ENCODE measurements at regions not wholly inside any gene's neighbourhood (a gene's known extent, or its start where the extent isn't known, plus 50 kb on each side); places are given as distances from the start of the nearest gene placed in this dataset.
"Not testable (repeated sequence)": the region's sequence is repeated elsewhere in the genome, so short reads cannot be mapped to it uniquely, and the experiment has no call there.

DNA sequence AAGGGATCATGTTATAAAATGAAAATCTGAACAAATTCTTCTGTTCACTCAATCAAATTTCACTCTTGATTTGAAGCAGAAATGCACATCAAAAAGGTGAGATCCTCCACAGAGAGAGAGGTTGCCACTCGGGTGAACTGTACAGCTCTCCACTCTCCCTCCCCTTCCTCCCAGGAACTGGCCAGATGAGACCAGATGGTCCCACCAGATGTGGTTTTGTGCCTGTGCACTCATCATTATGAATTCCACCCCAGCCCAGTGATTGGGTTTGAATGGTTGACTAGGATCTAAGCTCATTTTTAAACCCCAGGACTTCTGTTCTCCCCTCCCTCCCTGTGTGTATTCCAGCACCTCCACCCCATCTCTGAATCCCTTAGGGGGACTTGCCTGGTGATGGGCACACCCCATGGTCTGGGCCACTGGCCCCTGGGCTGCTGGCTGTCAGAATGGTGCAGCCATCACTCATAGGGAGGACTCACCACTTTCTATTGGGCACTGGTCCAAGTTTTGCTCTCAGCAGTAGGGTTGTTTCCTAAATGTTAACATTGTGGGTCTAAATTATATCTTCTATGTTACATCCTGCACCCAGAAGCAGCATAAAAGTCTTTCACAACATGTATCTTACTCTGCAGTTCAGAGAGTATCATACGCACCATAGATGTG is 393.1 kb downstream of the TNS3 start:
- no peak for DNase-seq

DNA sequence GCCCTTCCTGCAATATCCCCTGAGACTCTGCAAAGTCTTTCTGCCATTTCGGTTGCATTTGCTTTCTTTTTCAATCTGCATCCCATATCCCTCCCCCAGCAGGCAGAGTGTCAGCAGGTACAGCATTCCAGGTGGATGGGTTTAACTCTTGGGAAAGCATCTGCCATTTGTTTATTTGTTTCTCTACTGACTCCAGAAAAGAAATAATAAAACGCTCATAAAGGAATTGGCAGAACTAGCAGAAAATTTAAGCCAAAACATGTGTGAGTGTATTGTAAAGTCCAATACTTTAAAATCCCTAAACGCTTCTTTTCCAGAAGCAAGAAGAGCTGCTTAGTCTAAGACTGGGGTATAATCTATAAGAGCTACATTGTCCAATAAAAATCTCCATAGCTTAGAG is 393.8 kb downstream of the TNS3 start:
- DNase-seq: no peak

DNA sequence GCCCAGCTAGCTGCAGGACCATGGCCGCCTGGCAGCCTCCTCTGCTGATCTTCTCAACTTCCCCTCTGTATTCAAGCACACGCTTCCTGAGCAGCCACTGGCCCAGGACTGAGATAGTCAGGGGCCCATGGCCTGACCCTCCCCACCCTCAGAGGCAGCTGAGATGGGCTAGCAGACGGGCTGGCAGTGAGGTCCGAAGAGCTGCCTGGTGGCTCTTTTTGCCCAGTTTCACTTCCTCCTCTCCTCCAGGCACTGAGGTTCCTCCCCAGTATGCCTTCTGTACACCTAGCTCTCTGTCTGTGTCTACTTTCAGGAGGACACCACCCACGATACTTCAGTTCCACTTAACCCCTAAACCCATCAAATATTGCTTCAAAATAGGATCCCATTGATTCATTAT is 395.6 kb downstream of the TNS3 start:
- DNase-seq: no peak

DNA sequence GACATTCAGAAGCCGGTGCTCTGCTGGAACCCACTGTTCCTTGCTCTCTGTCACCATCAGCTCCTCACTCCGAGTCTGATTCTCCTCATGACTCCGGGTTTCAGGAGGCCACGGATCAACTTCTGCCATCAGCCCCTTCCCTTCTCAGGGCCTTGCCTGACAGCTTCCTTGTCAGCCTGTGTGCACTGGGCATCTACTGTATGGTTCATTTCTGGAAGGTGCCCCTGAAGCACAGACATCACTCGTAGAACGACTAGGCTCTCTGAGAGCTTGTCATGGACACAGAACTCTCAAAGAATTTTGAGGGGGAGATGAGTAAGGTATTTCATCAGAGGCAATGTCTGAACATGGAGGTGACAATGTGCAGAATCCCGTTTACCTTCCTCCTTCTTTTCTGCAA is 396.1 kb downstream of the TNS3 start:
- no peak for DNase-seq

DNA sequence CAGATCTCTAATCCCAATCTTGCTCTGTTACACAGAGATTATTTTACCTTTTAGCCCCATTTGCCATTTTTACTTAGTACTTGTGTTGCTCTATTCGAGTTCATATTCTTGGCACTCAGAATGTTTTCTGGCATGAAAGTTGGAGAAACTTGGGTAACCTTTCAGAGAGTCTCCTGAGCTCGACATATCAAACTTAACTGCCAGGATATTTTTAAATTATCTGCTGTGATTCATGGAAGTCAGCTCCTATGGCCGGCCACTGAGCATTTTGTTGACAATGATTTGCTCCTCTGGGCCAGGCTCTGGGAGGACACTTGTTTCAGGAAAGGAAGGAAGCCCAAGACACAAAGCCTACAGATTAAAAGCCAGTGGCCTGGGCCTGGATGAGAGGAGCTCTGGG is 396.7 kb downstream of the TNS3 start:
- no peak for DNase-seq

DNA sequence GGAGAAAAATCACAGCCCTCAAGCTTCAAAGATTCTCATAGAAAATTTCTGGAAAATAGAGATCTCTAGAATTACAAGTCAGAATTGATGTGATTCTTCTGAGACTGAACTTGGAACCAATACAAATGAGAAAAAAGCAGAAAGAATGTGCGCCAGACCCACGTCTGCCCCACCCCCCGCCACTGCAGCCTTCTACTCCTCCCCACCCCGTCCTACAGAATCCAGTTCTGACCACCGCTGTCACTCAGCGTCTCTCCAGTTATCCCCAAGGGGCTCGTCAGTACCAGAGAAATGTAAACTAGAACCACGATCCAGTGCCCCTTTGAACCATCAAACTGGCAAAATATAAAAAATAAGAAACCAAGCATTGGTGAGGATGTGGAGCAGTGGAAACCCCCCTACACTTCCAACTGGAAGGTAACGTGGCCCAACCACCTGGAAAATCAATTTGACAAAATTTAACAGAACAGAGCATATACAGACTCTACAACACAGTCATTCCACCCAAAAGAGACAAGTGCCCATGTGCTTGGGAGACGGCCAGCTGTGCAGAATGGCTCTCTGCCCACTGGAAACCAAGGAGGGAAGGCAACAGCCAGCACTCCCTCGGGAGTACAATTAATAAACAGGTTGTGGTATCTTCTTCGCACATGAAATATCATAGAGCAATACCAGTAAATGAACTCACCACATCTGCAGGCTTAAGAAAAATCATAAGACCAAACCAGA is 397.9 kb downstream of the TNS3 start:
- DNase-seq: no peak

DNA sequence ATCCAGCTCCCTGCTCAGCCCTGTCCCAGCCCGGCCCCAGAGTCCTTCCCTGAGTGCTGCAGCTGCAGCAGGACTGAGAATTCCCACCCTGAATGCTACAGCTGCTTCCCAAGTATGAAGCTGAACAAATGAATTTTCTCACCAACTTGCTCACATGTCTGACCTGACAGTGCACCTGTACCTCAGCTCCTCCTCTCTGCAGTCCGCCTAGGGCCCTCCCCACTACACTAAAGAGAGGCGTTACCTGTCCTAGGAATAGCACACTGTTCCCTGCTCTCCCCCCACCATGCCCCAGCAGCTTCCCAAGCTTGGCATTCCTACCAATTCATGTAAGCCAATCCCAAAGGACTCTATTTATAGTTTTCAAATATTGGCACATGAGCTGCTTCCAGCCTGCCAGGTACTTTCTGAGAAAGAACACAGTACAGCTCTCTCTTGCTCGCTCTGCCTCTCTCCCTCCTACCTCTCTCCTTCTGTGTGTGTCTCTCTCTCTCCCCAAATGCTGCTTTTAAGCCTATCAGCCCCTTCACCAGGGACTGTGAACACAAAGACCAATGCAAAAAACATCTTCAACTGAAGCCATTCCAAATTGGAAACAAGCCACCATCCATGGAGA is 400.1 kb downstream of the TNS3 start:
- no peak for DNase-seq

DNA sequence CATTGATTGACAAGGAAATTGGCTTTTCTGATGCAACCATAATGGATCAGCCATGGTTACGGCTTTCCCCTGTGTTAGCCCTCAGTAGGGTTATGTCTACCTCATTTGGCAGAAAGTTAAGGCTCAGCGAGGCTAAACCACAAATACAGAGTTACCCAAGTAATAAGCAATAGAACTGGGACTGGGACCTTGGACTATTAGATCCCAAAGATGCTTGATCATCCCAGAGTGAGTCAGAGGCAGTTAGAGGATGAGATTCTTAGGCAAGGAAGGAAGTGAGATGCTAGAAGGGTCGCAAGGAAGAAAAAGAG is 401.4 kb downstream of the TNS3 start:
- no peak for DNase-seq

DNA sequence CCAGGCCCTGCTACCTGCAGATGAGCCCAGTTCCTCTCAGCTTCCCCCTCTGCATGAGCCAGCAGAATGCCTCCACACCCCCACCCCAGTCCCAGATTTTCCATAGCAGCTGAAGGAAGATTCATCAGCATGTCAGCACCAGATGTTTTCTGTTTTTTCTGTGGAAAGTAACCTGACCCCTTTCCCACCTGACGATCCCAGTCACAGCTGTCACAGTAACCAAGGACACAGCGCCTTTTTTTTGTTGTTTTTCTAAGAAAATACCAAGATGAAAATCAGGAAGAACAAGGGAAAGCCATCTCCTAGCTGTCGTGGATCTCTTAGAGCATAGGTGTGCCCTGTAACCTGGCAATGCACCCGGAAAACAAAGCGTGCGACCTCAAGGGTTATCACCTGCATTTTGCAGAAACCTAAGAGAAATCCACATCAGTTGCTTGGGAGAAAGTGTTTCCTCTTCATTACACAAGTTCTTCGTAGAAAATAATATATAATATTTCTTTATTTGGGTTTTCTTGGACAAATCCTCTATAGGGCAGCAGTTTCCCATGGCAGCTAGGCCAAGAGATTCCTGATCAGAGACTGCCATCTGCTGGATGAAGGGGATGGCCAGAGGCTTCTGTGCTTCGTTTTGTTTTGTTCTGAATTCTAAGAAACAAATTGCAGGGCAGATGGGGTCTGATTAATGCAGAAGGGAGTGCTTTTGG is 401.9 kb downstream of the TNS3 start:
- DNase-seq: peak in 1 of 2 experiments; percentile 59

DNA sequence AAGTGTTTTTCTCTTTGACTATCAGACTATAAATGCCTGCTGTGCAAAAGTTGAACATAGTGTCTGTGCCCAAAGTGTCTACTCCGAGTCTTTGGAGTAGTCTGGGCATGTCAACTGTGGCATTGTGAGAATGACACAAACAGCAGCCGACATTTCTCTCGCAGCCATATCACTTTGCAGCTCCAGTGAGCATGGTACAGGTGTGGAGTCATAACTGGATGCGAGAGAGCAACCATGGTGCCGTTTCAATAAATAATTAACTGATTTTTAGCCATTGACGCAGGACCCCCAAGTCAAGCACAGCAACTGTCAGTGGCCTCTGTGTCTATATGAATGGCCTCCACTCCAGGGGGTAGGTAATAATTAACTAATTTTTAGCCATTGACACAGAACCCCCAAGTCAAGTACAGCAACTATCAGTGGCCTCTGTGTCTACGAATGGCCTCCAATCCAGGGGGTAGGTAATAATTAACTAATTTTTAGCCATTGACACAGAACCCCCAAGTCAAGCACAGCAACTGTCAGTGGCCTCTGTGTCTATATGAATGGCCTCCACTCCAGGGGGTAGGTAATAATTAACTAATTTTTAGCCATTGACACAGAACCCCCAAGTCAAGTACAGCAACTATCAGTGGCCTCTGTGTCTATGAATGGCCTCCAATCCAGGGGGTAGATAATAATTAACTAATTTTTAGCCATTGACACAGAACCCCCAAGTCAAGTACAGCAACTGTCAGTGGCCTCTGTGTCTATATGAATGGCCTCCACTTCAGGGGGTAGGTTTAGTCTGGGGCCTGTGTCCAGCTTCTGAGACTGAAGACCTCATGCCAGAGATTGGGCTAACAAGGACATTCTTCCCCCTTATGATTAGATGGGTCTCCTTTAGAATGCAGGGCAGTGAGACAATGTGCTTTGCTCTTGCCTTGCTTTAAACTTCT is 409.0 kb downstream of the TNS3 start:
- DNase-seq: not testable (repeated sequence)

DNA sequence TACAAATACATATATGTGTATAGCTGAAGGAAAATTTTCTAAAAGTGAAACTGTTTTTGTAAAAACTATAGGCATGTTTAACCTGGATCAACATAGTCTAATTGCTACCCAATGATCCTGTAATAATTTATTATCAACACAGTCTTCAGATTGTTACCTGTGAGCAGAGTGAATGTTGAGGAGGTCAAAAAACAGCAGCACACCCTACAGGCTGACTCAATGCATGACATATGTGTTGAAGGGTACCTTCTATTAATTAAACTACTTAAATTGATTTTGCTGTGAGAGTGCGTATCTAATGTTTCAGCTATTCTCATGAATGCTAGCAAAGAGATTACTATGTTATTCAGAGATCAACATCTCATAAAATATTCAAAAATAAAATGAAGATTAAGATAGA is 411.4 kb downstream of the TNS3 start:
- DNase-seq: no peak

DNA sequence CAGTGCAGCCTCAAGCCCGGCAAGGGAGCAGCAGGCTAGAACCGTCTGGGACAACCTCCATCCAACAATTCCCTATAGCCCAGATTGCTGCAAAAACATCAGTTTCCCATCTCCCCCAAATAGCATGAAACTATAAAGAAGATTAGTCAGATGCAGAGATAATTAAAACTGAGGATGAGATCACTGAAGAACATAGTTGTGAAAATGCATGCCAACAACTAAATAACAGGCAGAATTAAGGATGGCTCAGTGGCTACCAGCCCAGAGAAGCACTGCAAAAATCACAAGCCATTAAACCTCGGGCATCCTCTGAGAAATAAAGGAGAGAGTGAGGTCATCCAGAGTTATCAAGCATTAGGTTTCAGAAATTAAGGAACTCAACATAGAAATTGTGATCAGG is 427.1 kb downstream of the TNS3 start:
- no peak for DNase-seq

DNA sequence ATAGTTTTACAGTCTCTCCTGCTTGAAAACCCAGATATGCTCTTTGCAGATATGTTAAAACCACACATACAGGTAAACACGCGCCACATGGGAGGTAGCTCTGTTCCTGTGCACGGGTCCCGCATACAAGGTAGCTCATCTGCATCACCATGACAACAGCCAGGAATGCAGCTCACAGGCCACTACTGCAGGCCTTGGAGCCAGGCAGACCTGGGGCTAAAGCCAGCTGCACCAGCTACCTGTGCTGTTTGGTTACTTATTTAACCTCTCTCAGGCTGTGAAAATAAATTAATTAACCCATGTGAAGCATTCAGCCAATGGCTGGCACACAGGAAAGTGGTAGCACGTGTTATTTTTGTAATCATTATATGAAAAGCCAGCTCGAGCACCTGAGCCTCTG is 428.3 kb downstream of the TNS3 start:
- DNase-seq: no peak

DNA sequence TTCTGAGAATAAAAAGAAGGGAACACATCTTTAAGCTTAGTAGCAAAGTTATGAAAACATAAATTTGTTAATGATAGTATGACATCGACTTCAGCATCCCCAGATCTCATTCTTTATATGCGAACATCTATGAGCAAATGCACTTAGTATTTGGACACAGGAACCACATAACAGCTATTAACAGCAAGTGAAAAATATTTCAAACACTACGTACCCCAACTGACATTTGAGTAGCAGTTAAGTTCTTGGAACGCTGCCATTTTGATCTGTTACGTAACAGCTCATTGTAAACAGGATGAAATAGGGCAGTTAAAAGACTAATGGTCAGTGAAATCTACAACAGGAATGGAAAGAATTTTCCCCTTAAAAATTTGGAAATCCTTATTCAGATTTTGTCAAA is 428.9 kb downstream of the TNS3 start:
- peak in 1 of 2 experiments; percentile 34 for DNase-seq

DNA sequence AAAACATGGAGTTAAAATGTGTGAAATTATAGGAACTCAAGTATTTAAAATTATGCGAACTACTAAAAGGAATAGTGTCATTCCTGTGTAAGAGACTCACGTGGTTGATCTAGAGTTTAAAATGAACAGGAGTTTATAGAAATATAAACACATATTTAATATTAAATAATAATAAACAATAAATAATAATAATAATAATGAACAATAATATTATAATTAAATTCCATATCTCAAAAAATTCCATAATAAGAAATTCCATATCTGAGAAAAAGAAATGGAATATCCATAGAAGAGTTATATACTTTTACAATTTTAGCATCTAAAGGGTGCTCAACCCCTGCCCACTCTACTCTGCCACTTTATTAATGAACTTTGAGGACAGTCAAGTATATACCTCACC is 429.6 kb downstream of the TNS3 start:
- no peak for DNase-seq

DNA sequence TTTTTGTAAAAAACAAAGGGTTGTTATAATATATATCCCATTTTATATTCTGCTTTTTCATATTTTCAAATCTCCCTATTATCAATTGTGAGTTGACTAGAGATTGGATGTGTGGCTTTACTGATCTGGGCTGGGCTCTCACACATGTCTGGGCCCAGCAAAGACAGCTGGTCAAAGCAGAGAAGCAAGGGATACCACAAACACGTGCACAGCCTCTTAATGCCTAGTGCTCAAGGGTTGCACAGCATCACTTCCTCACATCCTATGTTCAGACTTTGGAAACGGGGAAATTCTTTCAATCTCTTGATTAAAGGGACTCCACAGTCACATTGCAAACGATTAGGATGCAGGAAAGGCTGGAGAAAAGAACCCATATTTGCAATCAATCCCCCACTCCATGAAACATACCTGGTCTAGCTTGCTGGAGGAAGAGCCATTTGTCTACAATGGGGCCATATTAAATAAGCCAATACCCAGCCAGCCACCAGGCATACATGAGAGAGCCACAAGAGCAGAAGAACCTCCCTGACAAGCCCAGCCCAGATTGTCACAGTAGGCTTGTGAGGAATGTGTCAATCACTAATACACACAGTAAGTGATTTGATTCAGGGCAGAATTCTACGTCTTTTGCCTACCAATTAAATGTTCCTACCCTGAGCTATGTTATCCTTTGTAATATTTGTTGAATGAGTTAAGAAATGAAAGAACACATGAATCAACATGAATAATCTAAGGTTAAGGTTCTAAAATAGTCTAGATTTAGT is 431.2 kb downstream of the TNS3 start:
- no peak for DNase-seq

DNA sequence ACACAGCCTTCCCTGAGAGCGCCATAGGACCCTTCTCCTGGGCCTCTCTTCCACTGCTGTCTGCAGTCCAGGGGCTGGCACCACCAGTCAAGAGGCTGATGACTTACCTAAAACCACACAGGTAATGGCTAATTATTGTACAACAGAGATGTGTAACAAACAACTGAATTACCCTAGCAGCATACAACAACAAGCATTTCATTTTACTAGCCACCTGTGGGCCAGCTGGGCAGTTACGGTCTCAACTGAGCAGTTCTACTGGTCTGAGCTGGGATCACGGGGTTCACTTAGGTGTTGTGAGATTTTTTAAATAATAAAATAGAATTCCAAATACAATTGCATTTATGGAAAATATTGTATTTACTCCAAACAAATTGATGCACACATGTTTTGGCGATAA is 431.9 kb downstream of the TNS3 start:
- DNase-seq: no peak

DNA sequence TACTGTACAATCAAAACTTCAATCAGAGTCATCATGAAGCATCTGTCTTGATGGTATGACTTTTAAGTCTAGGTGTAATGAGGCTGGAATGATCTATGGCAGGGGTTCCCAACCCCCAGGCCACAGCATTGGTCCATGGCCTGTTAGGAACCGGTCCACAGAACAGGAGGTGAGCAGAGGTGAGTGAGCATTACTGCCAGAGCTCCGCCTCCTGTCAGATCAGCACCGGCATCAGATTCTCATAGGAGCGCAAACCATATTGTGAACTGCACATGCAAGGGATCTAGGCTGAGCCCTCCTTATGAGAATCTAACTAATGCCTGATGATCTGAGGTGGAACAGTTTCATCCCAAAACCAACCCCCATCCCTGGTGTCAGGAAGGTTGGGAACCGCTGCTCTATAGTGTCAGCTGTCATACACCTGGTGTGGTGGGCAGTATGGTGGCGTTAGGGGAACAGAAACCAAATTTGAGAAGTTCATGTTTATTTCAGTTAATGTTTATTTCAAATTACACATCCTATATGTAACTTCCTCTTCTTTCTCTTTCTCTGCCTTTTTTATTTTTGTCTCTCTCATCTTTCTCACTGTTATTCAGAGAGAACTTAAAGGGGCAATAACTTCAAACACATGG is 432.6 kb downstream of the TNS3 start:
- DNase-seq: no peak

DNA sequence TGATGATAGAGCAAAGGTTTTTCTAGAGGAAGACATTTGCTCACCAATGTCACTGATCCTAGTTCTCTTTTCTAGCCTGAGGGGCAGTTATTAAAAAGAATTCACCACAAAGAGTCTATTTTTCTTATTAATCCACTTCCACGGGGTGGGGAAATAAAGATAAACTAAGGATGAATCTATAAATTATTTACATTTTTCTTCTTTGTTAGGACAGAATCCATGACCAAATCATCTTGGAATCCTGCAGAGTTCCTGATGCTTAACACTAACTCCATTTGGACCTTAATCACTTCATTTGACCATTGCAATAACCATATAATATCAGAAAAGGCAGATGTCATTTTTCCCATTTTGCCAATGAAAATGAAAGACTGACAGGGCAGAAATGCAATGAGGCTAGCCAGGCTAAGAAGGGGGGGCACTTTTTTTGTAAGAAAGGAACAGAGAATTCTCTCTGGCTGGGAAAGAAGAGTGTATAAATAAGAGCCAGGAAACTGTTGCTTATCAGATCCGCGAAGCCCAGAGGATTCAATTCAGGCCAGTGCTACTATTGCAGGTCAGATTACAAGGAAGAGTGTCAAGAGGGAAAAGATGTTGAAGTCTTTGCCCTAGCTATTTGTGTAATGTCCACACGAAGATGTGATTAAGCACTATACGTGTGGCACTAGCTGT is 433.2 kb downstream of the TNS3 start:
- DNase-seq: no peak

DNA sequence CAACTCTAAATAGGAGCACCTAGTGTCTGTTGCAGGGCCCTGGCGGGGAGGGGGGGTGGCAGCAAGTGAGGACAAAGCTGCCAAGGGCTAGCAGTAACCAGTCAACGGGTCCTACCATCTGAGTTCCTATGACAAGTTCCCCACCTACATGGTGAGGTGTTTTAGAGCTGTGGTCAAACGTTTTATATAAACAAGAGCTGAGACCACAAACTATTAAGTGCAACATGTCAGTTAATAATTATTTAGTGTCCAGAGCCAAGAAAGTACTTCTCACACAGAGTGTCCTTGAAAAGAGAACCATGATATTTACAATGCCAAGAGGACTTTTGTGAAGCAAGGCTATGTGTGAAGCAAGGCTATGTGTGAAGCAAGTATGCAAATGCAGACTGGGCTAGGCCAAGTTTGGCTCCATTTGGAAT is 434.7 kb downstream of the TNS3 start:
- DNase-seq: no peak

DNA sequence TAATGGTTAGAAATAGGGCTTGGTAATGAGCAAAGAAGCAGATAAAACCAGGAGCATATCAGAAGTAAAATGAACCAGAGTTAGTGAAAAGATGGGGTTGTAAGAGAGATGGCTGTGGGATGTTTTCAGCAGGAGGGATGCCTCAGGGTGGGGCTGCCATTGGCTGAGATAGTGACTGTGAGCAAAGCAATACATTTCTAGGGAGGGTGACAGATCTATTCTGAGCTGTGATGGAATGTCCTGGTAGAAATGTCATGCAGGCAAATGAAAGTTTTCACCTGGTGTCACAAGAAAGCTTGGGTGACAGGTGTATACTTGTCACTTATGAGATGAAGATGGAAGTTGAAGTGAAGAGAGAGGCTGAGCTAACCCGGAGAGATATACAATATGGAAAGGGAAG is 435.9 kb downstream of the TNS3 start:
- no peak for DNase-seq

Measured in SW 1271 (cell line).